Activated naive CD4-positive, alpha-beta T cell treated with anti-CD3 and anti-CD28 coated beads, Interleukin-2, amount 50 U/mL, for 24 hours (primary cell): ENCODE measurements at regions not wholly inside any gene's neighbourhood (a gene's known extent, or its start where the extent isn't known, plus 50 kb on each side); places are given as distances from the start of the nearest gene placed in this dataset.
"Not testable (repeated sequence)": the region's sequence is repeated elsewhere in the genome, so short reads cannot be mapped to it uniquely, and the experiment has no call there.

Source experiments
- H3K27ac Mint-ChIP-seq: one replicate; pipeline ENCODE4 v1.8.0; 2021; ENCODE audit warnings: mild to moderate bottlenecking, mixed read lengths
- H3K27me3 Mint-ChIP-seq: one replicate; pipeline ENCODE4 v1.8.0; 2021; ENCODE audit warnings: mixed read lengths
- H3K36me3 Mint-ChIP-seq: one replicate; pipeline ENCODE4 v1.8.0; 2021; ENCODE audit warnings: mixed read lengths
- H3K4me1 Mint-ChIP-seq: one replicate; pipeline ENCODE4 v1.8.0; 2021; ENCODE audit warnings: mixed read lengths
- H3K4me3 Mint-ChIP-seq: one replicate; pipeline ENCODE4 v1.8.0; 2021; ENCODE audit warnings: mild to moderate bottlenecking, mixed read lengths
- H3K9me3 Mint-ChIP-seq: one replicate; pipeline ENCODE4 v1.8.0; 2021; ENCODE audit warnings: mixed read lengths

- no peaks in the 10 kb centered on the region for H3K9me3 Mint-ChIP-seq
- H3K27me3 Mint-ChIP-seq: no peaks in the 10 kb centered on the region
- no peak overlapping the region for H3K27ac Mint-ChIP-seq
- H3K4me3 Mint-ChIP-seq: no peak overlapping the region
- H3K4me1 Mint-ChIP-seq: no peaks in the 10 kb centered on the region
- H3K36me3 Mint-ChIP-seq: no peaks in the 10 kb centered on the region
These were observed 50.4 kb upstream of the CECR2 start for GRCh38 chr22:17318817-17319216.

- no peaks in the 10 kb centered on the region for H3K36me3 Mint-ChIP-seq
- H3K27ac Mint-ChIP-seq: no peak overlapping the region
- no peak overlapping the region for H3K4me3 Mint-ChIP-seq
- no peaks in the 10 kb centered on the region for H3K27me3 Mint-ChIP-seq
- H3K9me3 Mint-ChIP-seq: no peaks in the 10 kb centered on the region
- no peaks in the 10 kb centered on the region for H3K4me1 Mint-ChIP-seq
These were observed 54.0 kb upstream of the CECR2 start for GRCh38 chr22:17315310-17315709.

DNA sequence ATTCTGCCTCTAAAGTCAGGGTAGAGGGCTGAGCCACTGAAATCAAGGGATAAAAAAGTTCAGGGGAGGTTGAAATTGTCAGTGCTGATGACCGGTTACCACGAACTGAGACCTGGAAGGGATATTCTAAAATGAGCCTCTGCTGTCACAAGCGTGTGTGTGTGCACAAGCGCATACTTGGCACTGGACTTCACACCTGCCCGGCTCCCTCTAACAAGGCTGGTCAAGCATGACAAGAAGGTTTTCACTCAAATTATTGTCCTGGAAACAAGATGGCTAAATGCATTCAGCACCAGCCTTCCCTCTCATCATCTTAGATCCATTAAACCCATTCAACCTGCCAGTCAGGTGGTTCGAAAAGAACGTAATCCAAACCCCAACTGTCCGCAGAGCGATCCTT is 54.8 kb upstream of the CECR2 start:
- H3K27me3 Mint-ChIP-seq: no peaks in the 10 kb centered on the region
- no peaks in the 10 kb centered on the region for H3K4me1 Mint-ChIP-seq
- H3K27ac Mint-ChIP-seq: no peak overlapping the region
- H3K4me3 Mint-ChIP-seq: no peak overlapping the region
- no peaks in the 10 kb centered on the region for H3K9me3 Mint-ChIP-seq
- no peaks in the 10 kb centered on the region for H3K36me3 Mint-ChIP-seq

- no peak overlapping the region for H3K27ac Mint-ChIP-seq
- no peaks in the 10 kb centered on the region for H3K27me3 Mint-ChIP-seq
- H3K4me3 Mint-ChIP-seq: no peak overlapping the region
- H3K9me3 Mint-ChIP-seq: no peaks in the 10 kb centered on the region
- no peaks in the 10 kb centered on the region for H3K4me1 Mint-ChIP-seq
- no peaks in the 10 kb centered on the region for H3K36me3 Mint-ChIP-seq
These were observed 55.6 kb upstream of the CECR2 start for GRCh38 chr22:17313626-17314025.

- H3K27me3 Mint-ChIP-seq: no peaks in the 10 kb centered on the region
- H3K9me3 Mint-ChIP-seq: no peaks in the 10 kb centered on the region
- no peaks in the 10 kb centered on the region for H3K36me3 Mint-ChIP-seq
- H3K4me1 Mint-ChIP-seq: peaks cover 26% of the 10 kb centered on the region
- no peak overlapping the region for H3K4me3 Mint-ChIP-seq
- no peak overlapping the region for H3K27ac Mint-ChIP-seq
These were observed 61.7 kb upstream of the CECR2 start for GRCh38 chr22:17307566-17307965.

DNA sequence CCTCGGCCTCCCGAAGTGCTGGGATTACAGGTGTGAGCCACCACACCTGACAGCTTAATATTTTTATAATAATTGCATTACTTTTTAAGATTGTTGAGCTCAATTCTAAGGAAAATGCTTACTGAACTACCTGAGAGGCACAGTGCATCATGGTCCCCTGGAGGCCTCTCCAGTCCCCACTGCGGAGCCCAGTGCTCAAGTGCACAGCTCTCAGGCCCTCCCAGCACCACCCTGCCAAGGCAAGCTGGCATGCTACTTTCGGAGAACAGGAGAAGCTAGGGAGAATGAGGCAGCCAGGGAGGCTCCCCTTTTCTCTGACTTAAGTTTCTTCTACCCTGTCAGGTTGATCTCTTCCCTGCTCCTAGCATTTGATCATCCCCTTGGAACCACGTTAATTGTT is 64.2 kb upstream of the CECR2 start:
- Mint-ChIP-seq H3K4me1 (peaks cover 26% of the 10 kb centered on the region), H3K36me3 (no peaks in the 10 kb centered on the region), H3K4me3 (no peak overlapping the region), H3K27me3 (no peaks in the 10 kb centered on the region), H3K27ac (no peak overlapping the region), H3K9me3 (no peaks in the 10 kb centered on the region)

- H3K36me3 Mint-ChIP-seq: no peaks in the 10 kb centered on the region
- no peaks in the 10 kb centered on the region for H3K27me3 Mint-ChIP-seq
- no peaks in the 10 kb centered on the region for H3K9me3 Mint-ChIP-seq
- peaks cover 26% of the 10 kb centered on the region for H3K4me1 Mint-ChIP-seq
- peak overlapping the region; percentile 96 for H3K27ac Mint-ChIP-seq
- H3K4me3 Mint-ChIP-seq: peak overlapping the region; percentile 67
These were observed 65.2 kb upstream of the CECR2 start for GRCh38 chr22:17303840-17304779.

DNA sequence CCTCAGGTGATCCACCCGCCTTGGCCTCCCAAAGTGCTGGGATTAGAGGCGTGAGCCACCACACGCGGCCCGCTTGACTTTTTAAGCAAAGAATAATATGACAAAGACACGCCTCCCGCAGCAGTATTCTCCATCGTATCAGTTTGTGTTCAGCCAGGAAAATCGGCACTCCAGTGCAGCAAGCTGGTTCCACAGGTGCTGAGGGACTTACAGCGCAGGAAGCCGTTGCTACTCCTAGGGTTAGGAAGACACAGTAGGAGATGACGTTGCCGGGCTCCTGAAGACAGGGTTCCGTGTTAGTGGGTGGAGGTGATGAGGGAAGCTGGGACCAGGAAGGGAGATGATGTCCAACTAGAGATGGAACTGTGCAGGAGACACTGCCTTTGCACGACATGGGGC is 65.8 kb upstream of the CECR2 start:
- Mint-ChIP-seq H3K27ac (no peak overlapping the region), H3K27me3 (no peaks in the 10 kb centered on the region), H3K36me3 (no peaks in the 10 kb centered on the region), H3K9me3 (peaks cover under 1% of the 10 kb centered on the region), H3K4me1 (peaks cover 30% of the 10 kb centered on the region), H3K4me3 (peak overlapping the region; percentile 30)

GRCh38 chr22:17302616-17303015 is 66.6 kb upstream of the CECR2 start:
- H3K4me3 Mint-ChIP-seq: no peak overlapping the region
- H3K27ac Mint-ChIP-seq: no peak overlapping the region
- H3K27me3 Mint-ChIP-seq: no peaks in the 10 kb centered on the region
- peaks cover 1% of the 10 kb centered on the region for H3K36me3 Mint-ChIP-seq
- peaks cover 4% of the 10 kb centered on the region for H3K9me3 Mint-ChIP-seq
- H3K4me1 Mint-ChIP-seq: peaks cover 36% of the 10 kb centered on the region

- Mint-ChIP-seq H3K4me1 (peaks cover 36% of the 10 kb centered on the region), H3K9me3 (peaks cover 4% of the 10 kb centered on the region), H3K27ac (no peak overlapping the region), H3K36me3 (peaks cover 1% of the 10 kb centered on the region), H3K4me3 (no peak overlapping the region), H3K27me3 (no peaks in the 10 kb centered on the region)
These were observed 68.3 kb upstream of the CECR2 start for GRCh38 chr22:17300926-17301325.

DNA sequence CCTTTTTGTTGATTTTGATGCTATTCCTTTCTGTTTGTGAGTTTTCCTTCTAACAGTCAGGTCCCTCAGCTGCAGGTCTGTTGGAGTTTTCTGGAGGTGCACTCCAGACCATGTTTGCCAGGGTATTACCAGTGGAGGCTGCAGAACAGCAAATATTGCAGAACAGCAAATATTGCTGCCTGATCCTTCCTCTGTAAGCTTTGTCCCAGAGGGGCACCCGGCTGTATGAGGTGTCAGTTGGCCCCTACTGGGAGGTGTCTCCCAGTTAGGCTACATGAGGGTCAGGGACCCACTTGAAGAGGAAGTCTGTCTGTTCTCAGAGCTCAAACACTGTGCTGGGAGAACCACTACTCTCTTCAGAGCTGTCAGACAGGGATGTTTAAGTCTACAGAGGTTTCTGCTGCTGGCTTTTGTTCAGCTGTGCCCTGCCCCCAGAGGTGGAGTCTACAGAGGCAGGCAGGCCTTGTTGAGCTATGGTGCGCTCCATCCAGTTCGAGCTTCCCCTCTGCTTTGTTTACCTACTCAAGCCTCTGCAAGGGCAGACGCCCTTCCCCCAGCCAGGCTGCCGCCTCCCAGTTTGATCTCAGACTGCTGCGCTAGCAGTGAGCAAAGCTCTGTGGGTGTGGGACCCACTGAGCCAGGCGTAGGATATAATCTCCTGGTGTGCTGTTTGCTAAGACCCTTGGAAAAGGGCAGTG is 70.3 kb upstream of the CECR2 start:
- peaks cover 24% of the 10 kb centered on the region for H3K4me1 Mint-ChIP-seq
- not testable (repeated sequence) for H3K4me3 Mint-ChIP-seq, H3K36me3 Mint-ChIP-seq, H3K27me3 Mint-ChIP-seq, H3K27ac Mint-ChIP-seq, H3K9me3 Mint-ChIP-seq

DNA sequence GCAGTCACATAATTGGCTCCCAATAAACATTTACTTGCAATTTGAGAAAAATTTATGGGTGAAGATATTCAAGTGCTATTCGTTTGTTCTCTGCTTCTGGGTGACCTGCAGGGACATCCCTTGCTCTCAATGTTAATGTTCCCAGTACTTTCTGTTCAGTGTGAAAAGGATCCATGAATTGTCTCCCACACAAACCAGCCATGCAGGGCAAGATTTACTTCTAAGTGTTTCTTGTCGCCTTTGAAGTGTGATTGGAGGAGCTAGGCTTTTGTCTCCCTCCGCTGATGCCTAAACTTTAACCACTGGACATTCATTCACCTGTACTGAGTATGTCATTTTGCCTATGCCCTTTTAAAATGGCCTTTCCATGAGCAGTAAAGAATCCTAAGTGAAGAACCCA is 66.4 kb upstream of the ADA2 start:
- Mint-ChIP-seq H3K4me1 (peaks cover 13% of the 10 kb centered on the region), H3K4me3 (no peak overlapping the region), H3K36me3 (no peaks in the 10 kb centered on the region), H3K9me3 (no peaks in the 10 kb centered on the region), H3K27ac (no peak overlapping the region), H3K27me3 (no peaks in the 10 kb centered on the region)

GRCh38 chr22:17284888-17285287 is 65.7 kb upstream of the ADA2 start:
- no peaks in the 10 kb centered on the region for H3K27me3 Mint-ChIP-seq
- H3K9me3 Mint-ChIP-seq: no peaks in the 10 kb centered on the region
- H3K36me3 Mint-ChIP-seq: no peaks in the 10 kb centered on the region
- H3K4me1 Mint-ChIP-seq: peaks cover 18% of the 10 kb centered on the region
- no peak overlapping the region for H3K27ac Mint-ChIP-seq
- no peak overlapping the region for H3K4me3 Mint-ChIP-seq

DNA sequence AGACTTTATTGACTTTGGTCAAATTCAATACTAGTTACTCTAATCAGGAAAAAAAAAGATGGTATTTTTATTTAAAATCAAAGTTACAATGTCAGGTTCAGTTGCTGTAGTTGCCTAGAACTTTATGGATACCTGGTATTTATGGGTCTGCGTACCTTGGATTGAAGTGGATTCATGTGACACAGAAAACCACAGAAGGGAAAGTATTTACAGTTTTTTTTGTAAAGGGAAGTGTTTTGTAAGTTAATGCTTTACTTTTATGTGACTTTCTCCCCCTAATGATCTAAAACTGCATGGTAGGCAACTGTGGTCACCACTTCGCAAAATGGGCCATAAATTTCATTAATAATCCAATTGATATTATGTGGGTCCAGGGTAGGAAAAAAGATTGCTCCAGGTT is 65.2 kb upstream of the ADA2 start:
- no peaks in the 10 kb centered on the region for H3K27me3 Mint-ChIP-seq
- no peak overlapping the region for H3K27ac Mint-ChIP-seq
- H3K36me3 Mint-ChIP-seq: no peaks in the 10 kb centered on the region
- no peaks in the 10 kb centered on the region for H3K9me3 Mint-ChIP-seq
- no peak overlapping the region for H3K4me3 Mint-ChIP-seq
- H3K4me1 Mint-ChIP-seq: peaks cover 18% of the 10 kb centered on the region

DNA sequence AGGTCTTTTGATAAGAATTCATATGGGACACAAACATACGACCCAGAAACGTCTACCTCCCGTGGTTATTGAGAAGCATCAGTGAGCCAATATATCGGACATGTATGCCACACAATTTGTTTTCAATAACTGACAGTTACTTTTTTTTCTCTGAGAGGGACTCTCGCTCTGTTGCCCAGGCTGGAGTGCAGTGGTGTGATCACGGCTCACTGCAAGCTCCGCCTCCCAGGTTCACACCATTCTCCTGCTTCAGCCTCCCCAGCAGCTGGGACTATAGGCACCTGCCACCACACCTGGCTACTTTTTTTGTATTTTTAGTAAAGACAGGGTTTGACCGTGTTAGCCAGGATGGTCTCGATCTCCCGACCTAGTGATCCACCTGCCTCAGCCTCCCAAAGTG is 64.6 kb upstream of the ADA2 start:
- H3K36me3 Mint-ChIP-seq, H3K27ac Mint-ChIP-seq: not testable (repeated sequence)

GRCh38 chr22:17283423-17283822 is 64.2 kb upstream of the ADA2 start:
- no peaks in the 10 kb centered on the region for H3K36me3 Mint-ChIP-seq
- no peak overlapping the region for H3K4me3 Mint-ChIP-seq
- no peak overlapping the region for H3K27ac Mint-ChIP-seq
- peaks cover 21% of the 10 kb centered on the region for H3K4me1 Mint-ChIP-seq
- no peaks in the 10 kb centered on the region for H3K9me3 Mint-ChIP-seq
- no peaks in the 10 kb centered on the region for H3K27me3 Mint-ChIP-seq

More for the DNA sequence above, 64.6 kb upstream of the ADA2 start:
- H3K4me3 Mint-ChIP-seq, H3K9me3 Mint-ChIP-seq, H3K27me3 Mint-ChIP-seq: not testable (repeated sequence)
- peaks cover 21% of the 10 kb centered on the region for H3K4me1 Mint-ChIP-seq
